NCI-H524 treated with DMSO at 0.1 percent for 48 hours (cell line): ENCODE measurements at regions not wholly inside any gene's neighbourhood (a gene's known extent, or its start where the extent isn't known, plus 50 kb on each side); places are given as distances from the start of the nearest gene placed in this dataset.
"Not testable (repeated sequence)": the region's sequence is repeated elsewhere in the genome, so short reads cannot be mapped to it uniquely, and the experiment has no call there.

Source experiments
- DNase-seq: peaks from one replicate; lab custom pipeline; 2025; lab: John Stamatoyannopoulos, UW

DNA sequence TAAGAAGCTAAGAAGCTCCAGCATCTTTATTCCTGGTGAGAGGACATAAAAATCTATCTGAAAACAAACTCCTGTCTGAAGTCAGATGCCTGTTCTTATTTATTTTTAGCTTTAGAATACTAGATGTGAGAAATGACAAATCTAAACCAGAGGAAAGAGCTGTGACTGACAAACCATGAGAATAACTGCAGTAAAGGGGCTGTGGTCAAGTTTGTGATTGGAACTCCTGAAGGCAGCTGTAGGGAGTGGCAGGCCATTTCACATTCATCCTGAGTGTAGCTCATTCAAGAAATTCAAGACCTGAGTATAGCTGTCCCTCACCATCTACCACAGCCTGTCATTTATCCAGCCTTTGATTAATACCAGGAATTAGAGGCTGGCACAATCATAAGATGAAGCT, 718.8 kb downstream of the BRINP1 start:
- no peak for DNase-seq

DNA sequence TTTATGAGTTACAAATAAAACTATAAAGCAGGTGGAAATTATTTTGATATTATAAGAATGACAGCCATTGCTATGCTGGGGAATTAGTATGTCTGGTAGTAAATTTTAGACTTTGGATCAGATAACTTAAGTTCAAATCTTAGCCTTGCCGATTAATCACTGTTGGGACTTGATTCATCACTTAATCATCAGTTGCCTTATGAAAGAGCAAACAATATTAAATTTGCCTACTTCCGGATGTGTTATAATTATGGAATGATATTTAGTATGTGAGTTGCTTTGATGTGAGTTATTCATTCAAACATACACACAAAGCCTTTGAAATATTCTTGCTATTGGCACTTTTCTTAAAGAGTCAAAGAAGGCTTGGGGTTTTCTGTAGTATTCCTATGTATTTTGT, 717.7 kb downstream of the BRINP1 start:
- no peak for DNase-seq

- no peak for DNase-seq
These were observed 717.0 kb downstream of the BRINP1 start for GRCh38 chr9:118652258-118652657.

DNA sequence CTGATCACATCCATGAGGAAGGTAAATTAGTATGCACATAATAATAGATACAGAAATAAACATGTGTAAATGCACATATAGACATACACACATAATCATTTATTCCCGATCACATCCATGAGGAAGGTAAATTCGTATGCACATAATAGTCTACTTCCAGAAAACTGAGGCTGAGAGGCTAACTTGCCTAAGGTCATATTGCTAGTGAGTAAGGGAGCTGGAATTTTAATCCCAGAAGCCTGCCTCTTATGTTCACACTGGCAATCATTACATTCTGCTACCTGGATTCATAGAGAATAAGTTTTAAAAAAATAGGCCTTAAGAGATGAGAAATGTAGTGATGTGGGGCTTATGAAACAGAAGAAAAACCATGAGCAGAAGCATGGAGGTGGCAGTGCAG, 716.3 kb downstream of the BRINP1 start:
- DNase-seq, result no peak

DNA sequence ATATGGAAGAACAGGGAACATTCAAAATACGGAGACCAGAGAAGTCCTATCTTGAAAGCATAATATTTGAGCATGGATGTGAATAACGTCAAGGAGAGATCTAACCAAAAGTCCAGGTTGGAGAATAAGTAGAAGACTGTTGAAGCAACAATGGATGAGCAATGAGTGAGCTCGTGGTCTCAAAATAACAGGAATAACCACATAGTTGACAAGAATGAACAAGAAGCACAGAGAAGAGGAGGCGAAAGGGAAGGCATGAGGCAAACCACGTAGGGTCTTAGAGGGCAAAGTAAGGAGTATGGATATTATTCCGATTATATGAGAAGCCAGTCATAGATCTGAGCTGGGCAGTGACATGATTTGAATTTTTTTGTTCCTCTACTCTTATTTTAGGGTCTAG, 710.2 kb downstream of the BRINP1 start:
- DNase-seq, result no peak

DNA sequence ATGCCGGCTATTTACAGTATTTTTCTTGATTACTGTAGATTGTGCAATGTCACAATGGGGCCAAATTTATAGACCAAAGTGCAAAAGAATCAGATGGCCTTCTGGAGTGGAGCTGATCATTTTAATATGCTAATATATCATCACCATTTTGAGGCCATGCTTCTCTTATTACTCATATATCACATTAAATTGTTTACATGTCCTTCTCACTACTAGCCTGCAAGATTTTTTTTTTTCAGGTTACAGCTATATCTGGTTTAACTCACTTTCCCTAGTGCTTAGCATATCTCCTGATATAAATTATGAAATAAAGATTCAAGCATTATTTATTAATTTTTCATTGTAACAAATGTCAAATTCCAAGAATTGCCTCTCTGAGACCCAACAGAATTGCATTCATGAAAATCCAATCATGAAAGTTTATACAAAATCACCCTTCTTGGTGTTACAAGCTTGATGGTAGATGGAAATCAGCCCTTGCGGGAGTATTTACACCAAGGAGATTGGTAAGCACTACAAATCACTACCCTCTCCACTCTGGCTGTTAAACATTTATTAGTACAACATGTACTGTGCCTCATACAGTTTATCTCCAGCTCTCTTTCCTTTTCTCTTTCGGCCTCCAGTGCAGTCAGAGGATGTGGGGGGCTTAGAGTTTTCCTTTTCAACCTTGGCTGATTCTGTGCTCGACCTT, 703.9 kb downstream of the BRINP1 start:
- no peak for DNase-seq

DNA sequence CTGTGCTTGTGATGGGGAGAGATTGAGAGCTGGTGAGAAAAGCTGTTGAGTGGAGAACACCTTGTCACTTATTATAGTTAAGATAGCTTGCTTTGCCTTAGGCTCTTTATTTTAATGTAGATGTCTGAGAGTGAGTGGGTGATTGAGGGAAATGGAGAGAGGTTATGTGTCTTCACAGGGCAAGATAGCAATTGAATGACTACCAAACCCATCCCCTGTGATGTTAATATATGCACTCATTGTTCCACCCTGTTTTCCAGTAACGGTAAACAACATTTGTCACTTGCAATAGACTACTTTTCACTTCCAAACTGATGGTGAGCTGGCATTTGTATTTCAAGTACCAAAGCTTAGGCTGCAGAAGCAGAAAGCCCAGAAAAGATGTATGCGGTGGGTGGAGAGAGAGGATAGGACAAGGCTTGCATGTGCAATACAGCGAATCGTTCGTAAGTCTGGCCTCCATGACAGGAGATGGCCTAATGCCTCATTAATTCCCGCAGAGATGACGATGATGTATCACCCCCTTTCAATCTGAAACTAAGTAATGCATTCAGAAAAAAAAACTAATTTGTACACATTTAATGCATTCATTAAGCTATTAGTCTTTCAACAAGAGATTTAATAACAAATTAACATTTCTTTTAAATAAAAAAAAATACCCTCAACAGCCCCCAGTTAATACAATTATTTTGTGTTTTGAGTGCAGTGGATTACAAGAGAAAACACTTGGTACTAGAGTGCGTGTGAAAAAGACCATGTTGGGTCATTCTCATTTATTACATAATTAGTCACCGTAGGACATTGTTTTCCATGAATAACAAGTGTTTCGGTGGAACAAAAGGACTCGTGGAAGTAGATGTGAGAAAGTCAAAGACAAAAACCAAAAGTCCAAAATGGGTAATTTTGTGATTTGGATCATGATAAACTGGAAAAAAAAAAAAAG, 699.0 kb downstream of the BRINP1 start:
- DNase-seq, result no peak

DNA sequence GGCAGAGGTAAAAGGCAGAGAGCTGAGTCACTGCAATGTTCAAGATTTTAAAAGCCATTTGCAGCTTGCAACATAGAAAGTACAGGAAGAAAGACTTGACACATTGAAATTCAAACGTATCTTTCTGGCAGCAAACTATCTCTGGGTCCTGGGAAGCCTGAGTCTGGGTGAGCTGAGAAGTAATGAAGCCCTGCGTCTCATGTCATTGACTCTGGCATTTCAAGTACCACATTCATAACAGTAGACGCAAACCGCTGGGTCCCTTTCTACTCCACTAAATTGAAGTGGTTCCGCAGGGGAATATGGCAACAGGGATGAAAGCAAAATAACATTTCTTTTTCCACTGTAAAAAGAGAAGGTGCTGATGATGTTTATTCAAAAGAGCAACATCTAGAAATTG, 694.3 kb downstream of the BRINP1 start:
- no peak for DNase-seq

GRCh38 chr9:118677936-118678653, 691.1 kb downstream of the BRINP1 start:
- DNase-seq, result not testable (repeated sequence)

DNA sequence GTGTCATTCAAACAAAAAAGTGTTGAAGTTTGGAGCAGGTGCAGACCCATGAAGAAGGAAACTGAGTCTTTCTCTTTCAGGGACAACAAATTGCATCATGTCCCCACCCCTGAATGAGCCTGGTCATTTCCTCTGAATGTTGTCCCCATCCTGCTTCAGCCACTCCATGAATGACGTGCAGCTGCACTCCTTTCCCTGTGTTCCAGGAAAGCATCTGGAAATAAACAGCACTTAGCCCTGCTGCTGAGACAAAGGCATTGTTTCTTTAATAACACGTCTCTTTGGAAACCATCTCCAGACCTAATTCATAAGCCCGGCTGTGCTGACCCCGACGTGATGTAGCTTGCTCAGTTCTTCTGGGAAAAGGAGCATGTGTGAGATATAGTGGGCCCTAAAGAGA, 682.3 kb downstream of the BRINP1 start:
- no peak for DNase-seq

- DNase-seq, result no peak
These were observed 680.0 kb downstream of the BRINP1 start for GRCh38 chr9:118689280-118689679.

GRCh38 chr9:118692613-118693012, 676.6 kb downstream of the BRINP1 start:
- DNase-seq, result no peak

- DNase-seq, result no peak
These were observed 675.6 kb downstream of the BRINP1 start for GRCh38 chr9:118693645-118694044.

DNA sequence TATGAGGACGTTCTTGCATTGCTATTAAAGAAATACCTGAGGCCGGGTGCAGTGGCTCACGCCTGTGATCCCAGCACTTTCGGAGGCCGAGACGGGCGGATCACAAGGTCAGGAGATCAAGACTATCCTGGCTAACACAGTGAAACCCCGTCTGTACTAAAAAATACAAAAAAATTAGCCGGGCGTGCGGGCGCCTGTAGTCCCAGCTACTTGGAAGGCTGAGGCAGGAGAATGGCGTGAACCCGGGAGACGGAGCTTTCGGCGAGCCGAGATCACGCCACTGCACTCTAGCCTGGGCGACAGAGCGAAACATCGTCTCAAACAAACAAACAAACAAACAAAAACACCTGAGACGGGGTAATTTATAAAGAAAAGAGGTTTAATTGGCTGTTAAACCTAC, 674.0 kb downstream of the BRINP1 start:
- not testable (repeated sequence) for DNase-seq

GRCh38 chr9:118701985-118702384, 667.2 kb downstream of the BRINP1 start:
- DNase-seq, result no peak

DNA sequence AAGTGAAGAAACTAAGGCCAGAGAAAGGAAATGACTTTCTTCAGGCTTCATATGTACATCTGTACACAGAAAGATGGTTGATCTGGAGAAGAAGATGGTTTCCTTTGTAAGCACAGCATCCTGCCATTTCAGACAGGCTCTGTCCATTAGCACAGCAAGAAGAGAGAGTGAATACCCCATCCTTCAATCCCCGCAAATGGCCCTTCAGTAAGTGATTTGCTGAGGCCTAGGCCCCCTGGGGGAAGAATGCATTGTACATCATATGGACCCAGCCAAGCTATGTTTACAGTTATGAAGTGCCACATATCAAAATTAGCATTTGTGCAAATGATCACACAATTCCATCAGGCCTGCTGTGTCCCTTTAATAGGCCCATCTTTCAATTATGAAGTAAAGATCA, 657.4 kb downstream of the BRINP1 start:
- DNase-seq, result no peak

GRCh38 chr9:118721276-118721675, 648.0 kb downstream of the BRINP1 start:
- no peak for DNase-seq

GRCh38 chr9:118721923-118722322, 647.3 kb downstream of the BRINP1 start:
- no peak for DNase-seq

GRCh38 chr9:118729981-118730380, 639.3 kb downstream of the BRINP1 start:
- DNase-seq, result no peak

GRCh38 chr9:118732998-118733397, 636.2 kb downstream of the BRINP1 start:
- no peak for DNase-seq

DNA sequence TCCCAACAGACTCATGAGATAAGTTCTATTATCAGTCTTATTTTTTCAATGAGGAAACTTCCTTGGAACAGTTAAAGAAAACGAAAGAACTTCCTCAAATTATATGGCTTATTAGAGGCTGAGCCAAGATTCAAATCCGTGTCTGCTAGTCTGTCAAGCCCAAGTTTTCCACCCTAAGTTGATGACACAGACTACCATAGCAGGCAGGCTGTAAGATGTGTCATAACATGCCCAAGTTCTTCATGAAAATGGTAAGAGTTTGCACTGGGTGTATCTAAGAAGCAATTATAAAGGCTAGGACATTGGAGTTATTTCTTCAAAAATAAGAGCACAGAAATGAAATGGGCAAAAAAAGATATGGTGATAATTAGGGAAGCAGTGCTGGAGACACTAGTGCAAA, 634.5 kb downstream of the BRINP1 start:
- DNase-seq, result no peak

DNA sequence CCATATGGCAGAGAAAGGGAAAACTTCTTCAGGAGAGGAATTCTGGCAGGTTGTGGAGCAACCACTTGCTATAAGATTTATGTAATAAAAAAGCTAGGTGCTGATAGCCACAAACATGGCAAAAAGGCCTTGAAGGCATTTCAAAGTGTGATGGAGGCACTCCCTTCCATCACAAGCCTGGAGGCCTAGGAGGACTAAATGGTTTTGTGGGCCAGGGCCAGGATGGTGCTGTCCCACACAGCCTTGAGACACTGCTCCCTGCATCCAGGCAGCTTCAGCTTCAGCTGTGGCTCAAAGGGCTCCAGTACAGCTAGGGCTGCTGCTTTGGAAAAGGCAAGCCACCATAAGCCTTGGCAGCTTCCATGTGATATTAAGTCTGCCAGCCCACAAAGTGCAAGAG, 632.8 kb downstream of the BRINP1 start:
- DNase-seq, result no peak
